ENCODE measurements at regions not wholly inside any gene's neighbourhood (a gene's known extent, or its start where the extent isn't known, plus 50 kb on each side); places are given as distances from the start of the nearest gene placed in this dataset.

DNA sequence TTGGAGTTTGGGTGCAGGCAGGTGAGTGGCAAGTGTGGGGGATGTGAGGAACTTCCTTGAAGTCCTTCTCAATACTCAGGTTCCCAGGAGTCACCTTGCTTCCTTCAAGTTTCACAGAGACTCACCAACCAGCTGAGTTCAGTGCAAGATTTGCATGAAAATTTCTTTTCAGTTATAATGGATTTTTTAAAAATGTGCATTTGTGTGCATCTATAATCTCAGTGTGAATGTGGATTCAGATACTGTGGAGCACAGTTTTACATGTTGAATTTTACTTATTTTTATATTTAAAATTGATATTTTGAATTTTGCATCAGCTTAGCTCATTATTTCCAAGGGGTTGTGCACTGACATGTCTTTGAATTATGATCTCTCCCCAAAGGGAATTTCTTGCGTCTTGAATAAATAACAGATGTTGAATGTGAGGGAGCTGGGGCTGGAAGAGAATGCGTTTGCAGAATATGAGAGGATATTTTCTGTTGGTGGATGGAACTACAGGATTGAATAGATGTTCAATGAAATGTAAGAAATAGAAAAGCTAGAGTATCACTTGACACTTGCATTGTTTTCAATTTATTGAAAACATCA, 184.3 kb downstream of the RPRM start:
- TF ChIP-seq, protein P1, sequence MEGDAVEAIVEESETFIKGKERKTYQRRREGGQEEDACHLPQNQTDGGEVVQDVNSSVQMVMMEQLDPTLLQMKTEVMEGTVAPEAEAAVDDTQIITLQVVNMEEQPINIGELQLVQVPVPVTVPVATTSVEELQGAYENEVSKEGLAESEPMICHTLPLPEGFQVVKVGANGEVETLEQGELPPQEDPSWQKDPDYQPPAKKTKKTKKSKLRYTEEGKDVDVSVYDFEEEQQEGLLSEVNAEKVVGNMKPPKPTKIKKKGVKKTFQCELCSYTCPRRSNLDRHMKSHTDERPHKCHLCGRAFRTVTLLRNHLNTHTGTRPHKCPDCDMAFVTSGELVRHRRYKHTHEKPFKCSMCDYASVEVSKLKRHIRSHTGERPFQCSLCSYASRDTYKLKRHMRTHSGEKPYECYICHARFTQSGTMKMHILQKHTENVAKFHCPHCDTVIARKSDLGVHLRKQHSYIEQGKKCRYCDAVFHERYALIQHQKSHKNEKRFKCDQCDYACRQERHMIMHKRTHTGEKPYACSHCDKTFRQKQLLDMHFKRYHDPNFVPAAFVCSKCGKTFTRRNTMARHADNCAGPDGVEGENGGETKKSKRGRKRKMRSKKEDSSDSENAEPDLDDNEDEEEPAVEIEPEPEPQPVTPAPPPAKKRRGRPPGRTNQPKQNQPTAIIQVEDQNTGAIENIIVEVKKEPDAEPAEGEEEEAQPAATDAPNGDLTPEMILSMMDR (conservative IDR thresholded peaks at IDR 0.05) = no peak
- no peak for TF ChIP-seq ZFX (IDR thresholded peaks at IDR 0.05)
